ENCODE measurements at regions not wholly inside any gene's neighbourhood (a gene's known extent, or its start where the extent isn't known, plus 50 kb on each side); places are given as distances from the start of the nearest gene placed in this dataset.

GRCh38 chr7:35399840-35400239 lies 145.9 kb upstream of the TBX20 start:
- no peak for TF ChIP-seq POLR2A (IDR thresholded peaks at IDR 0.05; ENCODE audit: low read length)
- no peak for TF ChIP-seq GATA1 (IDR thresholded peaks at IDR 0.05; ENCODE audit: low read depth, low read length)
